Chondrocyte (in vitro differentiated cells): ENCODE measurements at regions not wholly inside any gene's neighbourhood (a gene's known extent, or its start where the extent isn't known, plus 50 kb on each side); places are given as distances from the start of the nearest gene placed in this dataset.

Experiments used
- DNase-seq: peaks from one replicate; pipeline ENCODE4 v3.0.0; 2021; ENCODE audit warnings: mixed read lengths, low spot score
- H3K27ac Mint-ChIP-seq: one replicate; pipeline ENCODE4 v1.8.0; 2021; ENCODE audit warnings: mild to moderate bottlenecking, moderate library complexity, mixed read lengths; ENCODE audit not compliant: unreplicated experiment
- H3K27me3 Mint-ChIP-seq: 2 replicates; pipeline ENCODE4 v1.8.0; 2021; ENCODE audit warnings: low read depth, mixed read lengths
- H3K36me3 Mint-ChIP-seq: 2 replicates; pipeline ENCODE4 v1.8.0; 2021; ENCODE audit warnings: low read depth, mixed read lengths
- H3K4me1 Mint-ChIP-seq: 2 replicates; pipeline ENCODE4 v1.8.0; 2021; ENCODE audit warnings: low read depth, mild to moderate bottlenecking, mixed read lengths
- H3K4me3 Mint-ChIP-seq: one replicate; pipeline ENCODE4 v1.8.0; 2021; ENCODE audit warnings: mild to moderate bottlenecking, moderate library complexity, mixed read lengths; ENCODE audit not compliant: unreplicated experiment
- H3K9me3 Mint-ChIP-seq: 2 replicates; pipeline ENCODE4 v1.8.0; 2021; ENCODE audit warnings: low read depth, mixed read lengths
- CTCF ChIP-seq: fragments of 200-600 bp; sonication (generic); IDR thresholded peaks from 2 replicates; pipeline ENCODE4 v1.5.0; 2021; ENCODE audit warnings: antibody characterized with exemption, mild to moderate bottlenecking, moderate library complexity

- Mint-ChIP-seq H3K36me3 (peaks cover 2% of the 10 kb centered on the region), H3K4me1 (peaks cover 13% of the 10 kb centered on the region), H3K27ac (no peak overlapping the region), H3K9me3 (no peaks in the 10 kb centered on the region), H3K27me3 (no peaks in the 10 kb centered on the region), H3K4me3 (no peak overlapping the region)
- TF ChIP-seq CTCF = no peak
- no peak for DNase-seq
These were observed 59.9 kb downstream of the HTR1B start for GRCh38 chr6:77403424-77403823.

- Mint-ChIP-seq H3K4me1 (peaks cover 13% of the 10 kb centered on the region), H3K27me3 (no peaks in the 10 kb centered on the region), H3K27ac (no peak overlapping the region), H3K9me3 (peaks cover 4% of the 10 kb centered on the region), H3K36me3 (no peaks in the 10 kb centered on the region), H3K4me3 (no peak overlapping the region)
- TF ChIP-seq CTCF = no peak
- DNase-seq = no peak
These were observed 62.1 kb downstream of the HTR1B start for GRCh38 chr6:77401231-77401630.

GRCh38 chr6:77397561-77397960, 65.7 kb downstream of the HTR1B start:
- Mint-ChIP-seq H3K36me3 (no peaks in the 10 kb centered on the region), H3K27ac (no peak overlapping the region), H3K27me3 (peaks cover 3% of the 10 kb centered on the region), H3K9me3 (peaks cover 4% of the 10 kb centered on the region), H3K4me3 (no peak overlapping the region), H3K4me1 (no peaks in the 10 kb centered on the region)
- no peak for TF ChIP-seq CTCF
- no peak for DNase-seq

GRCh38 chr6:77389402-77389801, 73.9 kb downstream of the HTR1B start:
- H3K36me3 Mint-ChIP-seq = peaks cover 2% of the 10 kb centered on the region
- no peak for TF ChIP-seq CTCF
- peaks cover 26% of the 10 kb centered on the region for H3K27me3 Mint-ChIP-seq
- peaks cover 16% of the 10 kb centered on the region for H3K9me3 Mint-ChIP-seq
- DNase-seq = no peak
- H3K27ac Mint-ChIP-seq = no peak overlapping the region
- H3K4me1 Mint-ChIP-seq = no peaks in the 10 kb centered on the region
- H3K4me3 Mint-ChIP-seq = no peak overlapping the region

GRCh38 chr6:77383026-77383425, 80.3 kb downstream of the HTR1B start:
- no peak for TF ChIP-seq CTCF
- Mint-ChIP-seq H3K27ac (no peak overlapping the region), H3K4me3 (no peak overlapping the region), H3K4me1 (no peaks in the 10 kb centered on the region), H3K36me3 (no peaks in the 10 kb centered on the region), H3K27me3 (peaks cover 4% of the 10 kb centered on the region), H3K9me3 (peaks cover 15% of the 10 kb centered on the region)
- DNase-seq = no peak
